GM18861 (cell line): ENCODE measurements at regions not wholly inside any gene's neighbourhood (a gene's known extent, or its start where the extent isn't known, plus 50 kb on each side); places are given as distances from the start of the nearest gene placed in this dataset.
"Not testable (repeated sequence)": the region's sequence is repeated elsewhere in the genome, so short reads cannot be mapped to it uniquely, and the experiment has no call there.

Experiments
- ATAC-seq: cut with Tn5 transposase; IDR thresholded peaks from one replicate; pipeline ENCODE4 v1.9.1; 2021; ENCODE audit not compliant: unreplicated experiment

- ATAC-seq: no peak
These were observed 1444.6 kb downstream of the SUCLG1 start for GRCh38 chr2:83014462-83014861.

GRCh38 chr2:83006961-83007360 lies 1452.1 kb downstream of the SUCLG1 start:
- no peak for ATAC-seq

- no peak for ATAC-seq
These were observed 1455.5 kb downstream of the SUCLG1 start for GRCh38 chr2:83003555-83003954.

GRCh38 chr2:83002706-83003105 lies 1456.4 kb downstream of the SUCLG1 start:
- no peak for ATAC-seq

- ATAC-seq: no peak
These were observed 1460.3 kb downstream of the SUCLG1 start for GRCh38 chr2:82998781-82999180.

- no peak for ATAC-seq
These were observed 1462.9 kb downstream of the SUCLG1 start for GRCh38 chr2:82996217-82996616.

- ATAC-seq: no peak
These were observed 1464.9 kb downstream of the SUCLG1 start for GRCh38 chr2:82994151-82994550.

- ATAC-seq: no peak
These were observed 1465.5 kb downstream of the SUCLG1 start for GRCh38 chr2:82993609-82994008.

- ATAC-seq: no peak
These were observed 1466.1 kb downstream of the SUCLG1 start for GRCh38 chr2:82992968-82993367.

- not testable (repeated sequence) for ATAC-seq
These were observed 1471.4 kb downstream of the SUCLG1 start for GRCh38 chr2:82987706-82988105.

GRCh38 chr2:82986899-82987298 lies 1472.2 kb downstream of the SUCLG1 start:
- no peak for ATAC-seq

- no peak for ATAC-seq
These were observed 1473.4 kb downstream of the SUCLG1 start for GRCh38 chr2:82985572-82986197.

GRCh38 chr2:82968358-82968757 lies 1490.7 kb downstream of the SUCLG1 start:
- ATAC-seq: no peak

- ATAC-seq: no peak
These were observed 1494.7 kb downstream of the SUCLG1 start for GRCh38 chr2:82964341-82964740.

- no peak for ATAC-seq
These were observed 1499.4 kb downstream of the SUCLG1 start for GRCh38 chr2:82959727-82960126.

GRCh38 chr2:82954868-82955267 lies 1504.2 kb downstream of the SUCLG1 start:
- ATAC-seq: no peak

- ATAC-seq: no peak
These were observed 1519.9 kb downstream of the SUCLG1 start for GRCh38 chr2:82939211-82939610.

- ATAC-seq: not testable (repeated sequence)
These were observed 1520.7 kb downstream of the SUCLG1 start for GRCh38 chr2:82938321-82938845.

- ATAC-seq: no peak
These were observed 1545.5 kb downstream of the SUCLG1 start for GRCh38 chr2:82913566-82913965.

- ATAC-seq: no peak
These were observed 1563.0 kb downstream of the SUCLG1 start for GRCh38 chr2:82896117-82896516.

- no peak for ATAC-seq
These were observed 1565.9 kb downstream of the SUCLG1 start for GRCh38 chr2:82893190-82893589.

- no peak for ATAC-seq
These were observed 1579.3 kb downstream of the SUCLG1 start for GRCh38 chr2:82879803-82880202.

- ATAC-seq: no peak
These were observed 1583.2 kb downstream of the SUCLG1 start for GRCh38 chr2:82875858-82876257.
